Glomerular endothelial cell (primary cell): ENCODE measurements at regions not wholly inside any gene's neighbourhood (a gene's known extent, or its start where the extent isn't known, plus 50 kb on each side); places are given as distances from the start of the nearest gene placed in this dataset.
A peak's percentile ranks its signal among the peaks of the same experiment; 100 is the strongest.

Experiments
- DNase-seq: peaks from one replicate; pipeline ENCODE4 v3.0.0-alpha.2; 2011; ENCODE audit warnings: low read depth, low spot score; ENCODE audit errors: extremely low read depth

GRCh38 chrX:15918003-15918402 lies 63.4 kb upstream of the AP1S2 start:
- DNase-seq, result no peak

DNA sequence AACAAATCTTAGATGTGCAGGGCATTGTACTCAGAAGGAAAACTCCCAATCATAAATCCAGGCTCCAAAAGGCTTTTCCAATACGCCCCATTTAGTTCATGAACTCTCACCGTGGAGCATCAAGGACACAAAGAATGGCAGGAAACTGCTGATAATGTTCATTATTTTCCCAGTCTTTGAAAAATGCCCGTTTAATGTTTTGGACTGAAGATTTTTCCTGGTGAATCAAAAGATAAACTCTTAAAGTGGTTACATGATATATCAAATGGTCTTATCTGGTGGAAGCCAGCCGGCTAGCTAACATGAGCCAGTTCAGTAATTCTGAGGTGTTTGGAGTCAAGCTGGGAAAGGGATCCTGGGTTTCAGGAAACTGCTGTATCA lies 62.1 kb upstream of the AP1S2 start:
- peak; percentile 62 for DNase-seq

DNA sequence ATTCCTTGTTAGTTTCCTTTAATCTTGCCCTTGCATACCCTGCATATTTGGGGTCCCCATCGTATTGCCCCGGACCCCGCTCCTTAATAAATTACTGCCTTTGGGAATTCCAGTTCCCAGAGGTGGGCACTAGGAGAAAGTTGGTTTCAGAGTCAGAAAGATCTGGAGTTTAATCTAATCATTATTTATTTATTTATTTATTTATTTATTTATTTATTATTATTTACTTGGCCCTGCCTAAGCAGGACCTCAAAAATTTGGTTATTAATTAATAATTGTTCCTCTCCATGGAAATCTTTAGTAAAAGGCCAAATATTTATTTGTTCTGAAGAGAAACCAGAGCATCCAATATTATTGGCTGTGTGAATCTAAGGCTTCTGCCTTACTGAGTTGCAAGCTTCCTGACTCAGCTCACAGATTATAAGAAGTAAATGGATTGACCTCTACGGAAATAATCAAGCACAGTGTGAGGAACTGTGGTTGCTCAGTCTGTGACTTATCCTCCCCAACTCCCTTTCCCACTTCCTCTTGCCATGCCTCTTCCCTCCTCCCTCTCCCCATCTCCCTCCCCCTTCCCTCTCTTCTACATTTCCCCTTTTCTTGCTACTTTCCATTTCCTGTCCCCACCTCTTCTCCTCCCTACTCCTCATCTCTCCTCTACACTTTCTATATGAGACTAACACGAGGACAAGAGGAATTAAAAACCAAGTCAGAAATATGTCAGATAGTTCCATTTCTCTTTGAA lies 61.5 kb upstream of the AP1S2 start:
- DNase-seq, result peak; percentile 34

DNA sequence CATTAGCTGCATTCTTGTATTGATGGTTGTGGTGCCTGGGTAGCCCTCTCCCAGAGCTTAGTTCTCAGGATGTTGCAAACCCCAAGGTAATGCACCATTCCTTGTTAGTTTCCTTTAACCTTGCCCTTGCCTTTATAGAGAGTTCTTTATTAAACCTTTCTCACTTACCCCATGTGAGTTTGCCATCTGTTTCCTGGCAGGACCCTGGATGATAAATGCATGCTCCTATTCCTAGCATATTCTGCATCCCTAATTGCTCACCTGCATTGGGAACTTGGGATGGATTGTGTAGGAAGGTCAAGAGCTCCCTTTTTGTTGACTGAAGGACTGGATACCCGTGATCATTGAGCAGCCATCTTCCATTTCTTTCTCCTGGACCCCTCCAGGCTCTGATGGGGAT lies 59.9 kb upstream of the AP1S2 start:
- no peak for DNase-seq

- no peak for DNase-seq
These were observed 58.5 kb upstream of the AP1S2 start for GRCh38 chrX:15913146-15913545.

DNA sequence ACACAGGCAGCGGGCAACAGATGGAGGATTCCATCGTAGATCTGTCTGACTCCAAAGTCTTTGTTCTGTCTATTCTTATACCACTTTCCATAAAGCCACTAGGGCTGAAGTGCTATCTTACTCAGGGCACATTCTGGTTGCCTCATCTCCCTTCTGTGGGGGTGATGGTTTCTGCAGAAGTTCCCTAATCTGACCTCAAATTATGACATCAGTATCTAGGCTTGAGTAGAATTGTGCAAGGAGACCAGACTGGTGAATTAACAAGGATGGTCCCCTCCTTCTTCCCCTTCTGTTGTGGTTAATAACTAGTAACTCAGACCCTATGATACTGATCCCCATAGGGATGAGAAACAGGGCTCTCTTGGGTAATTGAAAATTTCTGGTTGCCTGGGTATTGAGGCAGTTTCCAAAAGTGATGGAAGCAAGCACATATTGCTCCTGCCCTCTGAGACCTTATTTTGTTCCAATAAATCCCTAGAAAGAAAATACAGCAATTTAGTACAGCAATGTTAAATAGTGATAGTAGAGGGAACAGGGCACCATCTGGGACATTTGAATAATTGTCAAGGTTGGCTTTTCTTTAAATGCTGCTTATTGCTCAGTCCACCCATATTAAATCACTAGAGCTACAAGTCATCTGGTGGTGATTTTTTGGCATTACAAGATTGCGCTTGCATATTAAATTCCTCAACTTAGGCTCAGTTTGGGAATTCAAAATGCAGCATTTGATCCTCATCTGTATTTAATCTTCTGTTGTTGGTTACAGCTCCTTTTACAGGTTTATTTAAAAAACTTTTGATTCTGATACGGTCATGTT lies 57.3 kb upstream of the AP1S2 start:
- no peak for DNase-seq

- no peak for DNase-seq
These were observed 55.0 kb upstream of the AP1S2 start for GRCh38 chrX:15909605-15910004.

DNA sequence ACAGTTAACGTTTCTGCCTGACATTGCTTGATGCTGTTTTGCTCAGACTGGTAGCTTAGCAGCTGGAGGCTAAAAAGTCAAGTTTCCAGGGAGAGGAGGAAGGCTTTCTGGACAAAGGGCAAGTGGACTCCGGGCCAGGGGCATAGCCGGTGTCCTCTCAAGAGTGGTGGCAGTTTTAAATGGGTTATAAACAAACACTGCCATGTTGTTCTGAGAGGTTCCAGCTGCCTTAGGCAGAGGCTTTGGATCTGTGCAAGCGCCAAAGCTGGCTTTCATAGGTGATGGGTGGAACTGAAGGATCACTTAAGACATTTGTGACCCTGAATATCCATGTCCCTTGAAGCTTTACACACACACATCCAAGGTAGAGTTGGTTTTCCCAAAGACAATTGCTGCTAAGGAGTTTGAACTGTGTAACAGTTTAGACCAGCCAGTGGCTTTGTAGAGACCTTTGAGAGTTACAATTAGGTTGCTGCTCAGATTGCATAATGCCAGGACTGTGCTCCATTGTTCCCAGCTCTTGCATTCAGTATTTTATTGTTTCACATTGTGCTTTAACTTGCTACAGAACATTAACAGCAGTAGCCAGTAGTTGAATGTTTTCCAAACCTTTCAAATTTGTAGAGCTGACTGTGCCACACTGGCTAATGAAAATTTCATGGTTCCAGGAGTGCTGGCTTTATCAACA lies 54.1 kb upstream of the AP1S2 start:
- no peak for DNase-seq

- DNase-seq, result no peak
These were observed 51.7 kb upstream of the AP1S2 start for GRCh38 chrX:15906041-15906943.
